Ascending aorta (tissue), 2 donors: ENCODE measurements at regions not wholly inside any gene's neighbourhood (a gene's known extent, or its start where the extent isn't known, plus 50 kb on each side); places are given as distances from the start of the nearest gene placed in this dataset.

Experiments used
- DNase-seq, 2 donors: peaks; one replicate each; pipeline ENCODE4 v3.0.0-alpha.2; 2019; ENCODE audit warnings: low spot score in 2 of 2
- H3K27ac ChIP-seq, 2 donors: fragments of 200-600 bp; sonication (generic); one replicate each; pipeline ENCODE4 v1.5.1; 2016 to 2017; ENCODE audit warnings: mild to moderate bottlenecking in 1 of 2
- H3K27me3 ChIP-seq: fragments of 200-600 bp; sonication (generic); one replicate; pipeline ENCODE4 v1.5.1; 2017
- H3K36me3 ChIP-seq, 2 donors: fragments of 200-600 bp; sonication (generic); one replicate each; pipeline ENCODE4 v1.5.1; 2016
- H3K4me1 ChIP-seq, 2 donors: fragments of 200-600 bp; sonication (generic); one replicate each; pipeline ENCODE4 v1.5.1; 2016 to 2017; ENCODE audit warnings: mild to moderate bottlenecking in 1 of 2
- H3K4me3 ChIP-seq, 2 donors: fragments of 200-600 bp; sonication (generic); one replicate each; pipeline ENCODE4 v1.5.1; 2016 to 2017; ENCODE audit warnings: mild to moderate bottlenecking in 1 of 2
- H3K9me3 ChIP-seq, 2 donors: fragments of 200-600 bp; sonication (generic); one replicate each; pipeline ENCODE4 v1.5.1; 2016
- CTCF ChIP-seq, 3 experiments: fragments of 200-600 bp in 2 of 3; fragments of 450-650 bp in 1 of 3; sonication (generic) in 2 of 3; IDR thresholded peaks; one replicate each; pipeline ENCODE4 v1.5.1; 2016 to 2019; ENCODE audit warnings: antibody characterized with exemption in 3 of 3, mild to moderate bottlenecking in 1 of 3, moderate library complexity in 1 of 3
- intact Hi-C: fragments of 100-400 bp; cut with DNase I; formaldehyde crosslinking; loops from one replicate; pipeline ENCODE4 v1.15.1; 2023

DNA sequence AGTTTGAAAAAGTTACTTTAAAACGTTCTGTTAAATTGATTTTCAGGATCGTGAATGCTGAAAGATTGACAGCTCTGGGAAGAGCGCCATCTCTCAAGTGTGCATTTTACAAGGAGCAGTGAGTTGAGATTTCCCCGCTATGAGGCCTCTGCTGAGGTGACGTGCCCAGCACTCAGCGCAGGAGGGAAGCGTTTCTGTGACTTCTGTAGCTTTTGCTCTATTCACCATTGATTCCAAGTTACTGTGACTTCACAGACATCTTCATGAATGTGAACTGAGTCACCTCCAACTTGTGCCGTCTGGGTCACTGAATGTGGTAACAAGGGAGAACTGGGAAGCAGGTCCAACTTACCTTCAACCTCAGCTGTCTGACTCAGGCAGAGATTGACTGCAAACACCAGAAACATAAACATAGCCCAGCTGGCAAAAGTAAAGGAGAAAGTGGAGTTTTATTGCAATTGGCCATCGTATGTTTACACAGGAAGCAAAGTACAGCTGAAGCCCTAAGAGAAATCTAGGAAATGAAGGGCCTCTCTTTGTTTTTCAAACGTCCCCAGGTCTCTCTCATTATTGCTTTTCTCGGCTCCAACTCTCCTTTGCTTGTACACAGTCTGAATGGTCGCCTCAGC lies 428.8 kb upstream of the CLINT1 start:
- peaks cover 0 to 12% of the 10 kb centered on the region in 2 donors for H3K4me1 ChIP-seq
- intact Hi-C loops, result no loop called here
- H3K36me3 ChIP-seq, result no peaks in the 10 kb centered on the region
- no peaks in the 10 kb centered on the region for H3K27me3 ChIP-seq
- no peaks in the 10 kb centered on the region for H3K9me3 ChIP-seq
- TF ChIP-seq CTCF (IDR thresholded peaks at IDR 0.05), result no peak
- peak in 1 of 2 donors; percentile 67 for DNase-seq
- H3K4me3 ChIP-seq, result peak overlapping the region in 1 of 2 donors; percentile 28
- H3K27ac ChIP-seq, result peak overlapping the region; percentile 55 to 71

- Histone ChIP-seq H3K36me3 (no peaks in the 10 kb centered on the region), H3K9me3 (no peaks in the 10 kb centered on the region), H3K27me3 (no peaks in the 10 kb centered on the region), H3K4me1 (peaks cover 0 to 12% of the 10 kb centered on the region in 2 donors), H3K27ac (no peak overlapping the region), H3K4me3 (no peak overlapping the region)
- no peak for TF ChIP-seq CTCF (IDR thresholded peaks at IDR 0.05)
- no peak for DNase-seq
- intact Hi-C loops, result no loop called here
These were observed 427.9 kb upstream of the CLINT1 start for GRCh38 chr5:158286827-158287226.

- H3K27ac ChIP-seq, result no peak overlapping the region
- no peak for DNase-seq
- H3K27me3 ChIP-seq, result no peaks in the 10 kb centered on the region
- TF ChIP-seq CTCF (IDR thresholded peaks at IDR 0.05), result no peak
- H3K4me3 ChIP-seq, result no peak overlapping the region
- intact Hi-C loops, result no loop called here
- no peaks in the 10 kb centered on the region for H3K9me3 ChIP-seq
- H3K4me1 ChIP-seq, result peaks cover 0 to 12% of the 10 kb centered on the region in 2 donors
- no peaks in the 10 kb centered on the region for H3K36me3 ChIP-seq
These were observed 426.8 kb upstream of the CLINT1 start for GRCh38 chr5:158285698-158286097.

GRCh38 chr5:158284242-158284641 lies 425.3 kb upstream of the CLINT1 start:
- DNase-seq, result no peak
- TF ChIP-seq CTCF (IDR thresholded peaks at IDR 0.05), result no peak
- Histone ChIP-seq H3K27me3 (no peaks in the 10 kb centered on the region), H3K4me3 (no peak overlapping the region), H3K36me3 (no peaks in the 10 kb centered on the region), H3K4me1 (peaks cover 0 to 12% of the 10 kb centered on the region in 2 donors), H3K9me3 (no peaks in the 10 kb centered on the region), H3K27ac (no peak overlapping the region)
- intact Hi-C loops, result no loop called here

DNA sequence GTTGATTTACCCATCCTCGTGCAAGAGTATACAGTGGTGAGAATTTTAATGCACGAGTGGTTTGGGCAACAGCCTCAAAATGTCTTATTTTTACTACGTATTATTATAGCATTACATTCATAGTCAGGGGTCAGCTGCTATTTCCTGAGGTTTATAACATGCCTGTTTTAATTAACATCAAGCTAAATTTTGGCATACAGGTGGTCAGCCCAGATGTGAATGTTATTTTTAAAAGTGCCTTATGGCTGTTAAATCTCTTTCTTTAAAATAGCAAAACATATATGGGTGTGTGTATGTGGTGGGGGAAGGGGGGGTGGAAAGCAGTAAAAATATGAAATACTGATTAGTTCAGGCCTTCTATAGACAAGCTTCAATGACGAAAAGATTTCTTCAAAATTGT lies 424.5 kb upstream of the CLINT1 start:
- Histone ChIP-seq H3K27me3 (no peaks in the 10 kb centered on the region), H3K36me3 (no peaks in the 10 kb centered on the region), H3K27ac (no peak overlapping the region), H3K9me3 (no peaks in the 10 kb centered on the region), H3K4me1 (peaks cover 0 to 9% of the 10 kb centered on the region in 2 donors), H3K4me3 (no peak overlapping the region)
- no peak for DNase-seq
- intact Hi-C loops, result no loop called here
- no peak for TF ChIP-seq CTCF (IDR thresholded peaks at IDR 0.05)
